H9 (cell line): ENCODE measurements at regions not wholly inside any gene's neighbourhood (a gene's known extent, or its start where the extent isn't known, plus 50 kb on each side); places are given as distances from the start of the nearest gene placed in this dataset.

Experiments used
- DNase-seq: peaks from one replicate; pipeline ENCODE4 v3.0.0-alpha.2; 2017
- H2AFZ ChIP-seq: one replicate; pipeline ENCODE4 v1.6.1; 2013; ENCODE audit warnings: mild to moderate bottlenecking, low read length, control low read depth, moderate library complexity
- H2AK5ac ChIP-seq: 2 replicates; pipeline ENCODE4 v1.6.1; 2013; ENCODE audit warnings: low read length, control low read depth, mixed read lengths; ENCODE audit not compliant: insufficient read length
- H2BK120ac ChIP-seq: one replicate; pipeline ENCODE4 v1.6.1; 2013; ENCODE audit warnings: low read depth, mild to moderate bottlenecking, low read length, control low read depth, inconsistent platforms; ENCODE audit not compliant: poor library complexity, severe bottlenecking
- H2BK12ac ChIP-seq: 2 replicates; pipeline ENCODE4 v1.6.1; 2013; ENCODE audit warnings: low read length, control low read depth, mixed read lengths, low read depth; ENCODE audit not compliant: insufficient read length
- H2BK15ac ChIP-seq: 2 replicates; pipeline ENCODE4 v1.6.1; 2013; ENCODE audit warnings: low read depth, low read length, control low read depth
- H2BK20ac ChIP-seq: one replicate; pipeline ENCODE4 v1.6.1; 2013; ENCODE audit warnings: low read depth, mild to moderate bottlenecking, low read length, control low read depth, inconsistent platforms; ENCODE audit not compliant: poor library complexity, severe bottlenecking
- H2BK5ac ChIP-seq: 2 replicates; pipeline ENCODE4 v1.6.1; 2013; ENCODE audit warnings: low read length, control low read depth, mixed read lengths; ENCODE audit not compliant: insufficient read length
- H3K14ac ChIP-seq: 2 replicates; pipeline ENCODE4 v1.6.1; 2013; ENCODE audit warnings: low read length, control low read depth; ENCODE audit not compliant: insufficient read depth
- H3K18ac ChIP-seq: 2 replicates; pipeline ENCODE4 v1.6.1; 2013; ENCODE audit warnings: low read depth, mild to moderate bottlenecking, mixed read lengths, low read length, control low read depth; ENCODE audit not compliant: insufficient read length
- H3K23ac ChIP-seq: 2 replicates; pipeline ENCODE4 v1.6.1; 2013; ENCODE audit warnings: low read length, control low read depth, mixed read lengths, low read depth; ENCODE audit not compliant: insufficient read length
- H3K23me2 ChIP-seq: 2 replicates; pipeline ENCODE4 v1.6.1; 2013; ENCODE audit warnings: low read depth, mild to moderate bottlenecking, mixed read lengths, low read length, control low read depth; ENCODE audit not compliant: insufficient read length, poor library complexity, severe bottlenecking
- H3K27ac ChIP-seq: 2 replicates; pipeline ENCODE4 v1.5.1; 2013; ENCODE audit warnings: low read length, control low read depth, mixed read lengths, low read depth; ENCODE audit not compliant: insufficient read length
- H3K27me3 ChIP-seq: 2 replicates; pipeline ENCODE4 v1.6.1; 2013; ENCODE audit warnings: low read length, control low read depth, inconsistent platforms; ENCODE audit not compliant: insufficient read depth
- H3K4ac ChIP-seq: 2 replicates; pipeline ENCODE4 v1.6.1; 2013; ENCODE audit warnings: low read depth, mild to moderate bottlenecking, control low read depth, inconsistent platforms, low read length, moderate library complexity
- H3K4me1 ChIP-seq: 2 replicates; pipeline ENCODE4 v1.6.1; 2013; ENCODE audit warnings: low read length, control low read depth, inconsistent platforms; ENCODE audit not compliant: insufficient read depth
- H3K4me2 ChIP-seq: 2 replicates; pipeline ENCODE4 v1.6.1; 2013; ENCODE audit warnings: low read length, control low read depth, mixed read lengths; ENCODE audit not compliant: insufficient read length, insufficient read depth
- H3K56ac ChIP-seq: 2 replicates; pipeline ENCODE4 v1.6.1; 2013; ENCODE audit warnings: low read depth, mild to moderate bottlenecking, mixed read lengths, low read length, control low read depth; ENCODE audit not compliant: insufficient read length
- H3K79me1 ChIP-seq: 2 replicates; pipeline ENCODE4 v1.6.1; 2013; ENCODE audit warnings: low read depth, mild to moderate bottlenecking, moderate library complexity, low read length, control low read depth, inconsistent platforms; ENCODE audit not compliant: insufficient read depth, poor library complexity, severe bottlenecking
- H3K79me2 ChIP-seq: 2 replicates; pipeline ENCODE4 v1.6.1; 2013; ENCODE audit warnings: low read length, control low read depth, inconsistent platforms; ENCODE audit not compliant: insufficient read depth
- H3K9ac ChIP-seq: 2 replicates; pipeline ENCODE4 v1.6.1; 2013; ENCODE audit warnings: low read length, control low read depth, mixed read lengths; ENCODE audit not compliant: insufficient read length; ENCODE audit errors: extremely low read depth
- H3K9me3 ChIP-seq: one replicate; pipeline ENCODE4 v1.6.1; 2013; ENCODE audit warnings: low read depth, low read length, inconsistent platforms; ENCODE audit not compliant: control insufficient read depth
- H3T11ph ChIP-seq: one replicate; pipeline ENCODE4 v1.6.1; 2013; ENCODE audit warnings: mild to moderate bottlenecking, low read length, control low read depth, inconsistent platforms
- H4K20me1 ChIP-seq: one replicate; pipeline ENCODE4 v1.6.1; 2013; ENCODE audit not compliant: control insufficient read depth, insufficient read length, insufficient read depth
- H4K5ac ChIP-seq: 2 replicates; pipeline ENCODE4 v1.6.1; 2013; ENCODE audit warnings: low read depth, mild to moderate bottlenecking, mixed read lengths, low read length, control low read depth; ENCODE audit not compliant: insufficient read length
- H4K8ac ChIP-seq: replicated peaks from 2 replicates; pipeline ENCODE4 v1.6.1; 2013; ENCODE audit warnings: low read length, control low read depth, mixed read lengths, low read depth; ENCODE audit not compliant: insufficient read length
- H4K91ac ChIP-seq: 2 replicates; pipeline ENCODE4 v1.6.1; 2013; ENCODE audit warnings: low read depth, mild to moderate bottlenecking, moderate library complexity, mixed read lengths, low read length, control low read depth; ENCODE audit not compliant: insufficient read length
- H3K27ac Mint-ChIP-seq, 3 experiments: 2 replicates in 2 of 3; 3 replicates in 1 of 3; pipeline ENCODE4 v1.8.0; 2020 to 2021; ENCODE audit warnings: mixed read lengths in 3 of 3, mild to moderate bottlenecking in 1 of 3, moderate library complexity in 1 of 3
- H3K27me3 Mint-ChIP-seq: 2 replicates; pipeline ENCODE4 v1.8.0; 2021; ENCODE audit warnings: low read depth, mild to moderate bottlenecking, moderate library complexity, mixed read lengths
- H3K36me3 Mint-ChIP-seq, 3 experiments: 2 replicates in 2 of 3; 3 replicates in 1 of 3; pipeline ENCODE4 v1.8.0; 2020 to 2021; ENCODE audit warnings: low read depth in 3 of 3, mixed read lengths in 3 of 3; ENCODE audit not compliant: insufficient read depth in 1 of 3
- H3K4me1 Mint-ChIP-seq, 2 experiments: 2 replicates each; pipeline ENCODE4 v1.8.0; 2020; ENCODE audit warnings: mixed read lengths in 2 of 2
- H3K4me3 Mint-ChIP-seq, 2 experiments: 2 replicates in 1 of 2; 3 replicates in 1 of 2; pipeline ENCODE4 v1.8.0; 2020 to 2021; ENCODE audit warnings: mild to moderate bottlenecking in 2 of 2, mixed read lengths in 2 of 2, moderate library complexity in 1 of 2
- H3K9me3 Mint-ChIP-seq, 2 experiments: 2 replicates in 1 of 2; 3 replicates in 1 of 2; pipeline ENCODE4 v1.8.0; 2020; ENCODE audit warnings: mild to moderate bottlenecking in 2 of 2, mixed read lengths in 2 of 2, moderate library complexity in 1 of 2
- WGBS: extraction: QIAGEN DNeasy Blood & Tissue Kit; methylation state at CpG from one replicate; pipeline ENCODE4 v1.1.7; 2013; ENCODE audit warnings: missing lambda C conversion rate, low lambda C conversion rate, mixed read lengths; ENCODE audit not compliant: insufficient read length; ENCODE audit errors: extremely low coverage; 5-methylcytosine and 5-hydroxymethylcytosine counted together
- TF ChIP-seq, protein P1 (sequence below): fragments of 200-600 bp; sonication (generic); conservative IDR thresholded peaks from 3 replicates; pipeline ENCODE4 v1.8.0; 2021; ENCODE audit warnings: antibody characterized with exemption, mild to moderate bottlenecking

- Histone ChIP-seq H3K79me2 (no peaks in the 10 kb centered on the region), H3K23me2 (no peaks in the 10 kb centered on the region), H3K4me1 (no peaks in the 10 kb centered on the region), H3K9me3 (peaks cover 5% of the 10 kb centered on the region), H4K91ac (no peak overlapping the region), H2BK15ac (no peak overlapping the region), H4K5ac (no peak overlapping the region), H4K8ac (no peak overlapping the region), H3T11ph (no peak overlapping the region), H3K27ac (no peak overlapping the region), H2AFZ (no peak overlapping the region), H3K27me3 (no peaks in the 10 kb centered on the region), H2AK5ac (no peak overlapping the region), H2BK20ac (no peak overlapping the region), H3K4ac (no peak overlapping the region), H3K79me1 (no peaks in the 10 kb centered on the region), H3K4me2 (no peak overlapping the region), H3K14ac (no peak overlapping the region), H3K9ac (no peak overlapping the region), H2BK12ac (no peak overlapping the region), H2BK120ac (no peak overlapping the region), H3K23ac (no peak overlapping the region), H4K20me1 (no peaks in the 10 kb centered on the region), H3K56ac (no peak overlapping the region), H3K18ac (no peak overlapping the region), H2BK5ac (no peak overlapping the region)
- TF ChIP-seq, protein P1, sequence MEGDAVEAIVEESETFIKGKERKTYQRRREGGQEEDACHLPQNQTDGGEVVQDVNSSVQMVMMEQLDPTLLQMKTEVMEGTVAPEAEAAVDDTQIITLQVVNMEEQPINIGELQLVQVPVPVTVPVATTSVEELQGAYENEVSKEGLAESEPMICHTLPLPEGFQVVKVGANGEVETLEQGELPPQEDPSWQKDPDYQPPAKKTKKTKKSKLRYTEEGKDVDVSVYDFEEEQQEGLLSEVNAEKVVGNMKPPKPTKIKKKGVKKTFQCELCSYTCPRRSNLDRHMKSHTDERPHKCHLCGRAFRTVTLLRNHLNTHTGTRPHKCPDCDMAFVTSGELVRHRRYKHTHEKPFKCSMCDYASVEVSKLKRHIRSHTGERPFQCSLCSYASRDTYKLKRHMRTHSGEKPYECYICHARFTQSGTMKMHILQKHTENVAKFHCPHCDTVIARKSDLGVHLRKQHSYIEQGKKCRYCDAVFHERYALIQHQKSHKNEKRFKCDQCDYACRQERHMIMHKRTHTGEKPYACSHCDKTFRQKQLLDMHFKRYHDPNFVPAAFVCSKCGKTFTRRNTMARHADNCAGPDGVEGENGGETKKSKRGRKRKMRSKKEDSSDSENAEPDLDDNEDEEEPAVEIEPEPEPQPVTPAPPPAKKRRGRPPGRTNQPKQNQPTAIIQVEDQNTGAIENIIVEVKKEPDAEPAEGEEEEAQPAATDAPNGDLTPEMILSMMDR = no peak
- Mint-ChIP-seq H3K9me3 (peaks cover 20 to 28% of the 10 kb centered on the region in 2 experiments), H3K36me3 (peaks cover 8 to 28% (median 17%) of the 10 kb centered on the region in 3 experiments), H3K27me3 (peaks cover 2% of the 10 kb centered on the region; the same call in 1 of the 2 replicates), H3K27ac (no peak overlapping the region), H3K4me1 (no peaks in the 10 kb centered on the region), H3K4me3 (no peak overlapping the region)
- DNase-seq = no peak
- no CpG with 5 or more reads among the region's 7 CpGs for WGBS
Measured at GRCh38 chr17:13776027-13776551, 174.4 kb upstream of the HS3ST3A1 start.
